IMR-90 (cell line): ENCODE measurements at regions not wholly inside any gene's neighbourhood (a gene's known extent, or its start where the extent isn't known, plus 50 kb on each side); places are given as distances from the start of the nearest gene placed in this dataset.

Experiments used
- ATAC-seq: fragments of 200-7000 bp; cut with Tn5 transposase; 2 replicates; pipeline ENCODE4 v1.9.1; 2020; ENCODE audit warnings: low read depth, mild to moderate bottlenecking, moderate library complexity
- BruUV-seq: library from RNA; stranded (reverse); fragments of 400-500 nt; replicated peaks from 2 replicates; lab custom pipeline; 2021; lab: Mats Ljungman, UMichigan
- CTCF ChIA-PET: fragments of 300-600 bp; formaldehyde crosslinking; extraction: SDS; loops from one replicate; lab custom pipeline; 2021; ENCODE audit warnings: antibody characterized with exemption; lab: Yijun Ruan, JAX
- POLR2A ChIA-PET: fragments of 300-600 bp; sonication (Branson Sonifier 250); formaldehyde crosslinking; loops from one replicate; lab custom pipeline; 2022; ENCODE audit warnings: antibody characterized with exemption; ENCODE audit not compliant: unreplicated experiment; lab: Charles Lee
- DNase-seq: peaks from one replicate; pipeline ENCODE4 v3.0.0; 2013
- H2AFZ ChIP-seq: replicated peaks from 2 replicates; pipeline ENCODE3; 2013; ENCODE audit warnings: low read length, mild to moderate bottlenecking; ENCODE audit not compliant: poor library complexity
- H2AK5ac ChIP-seq: 2 replicates; pipeline ENCODE4 v1.6.1; 2013; ENCODE audit warnings: low read depth, low read length, inconsistent platforms
- H2AK9ac ChIP-seq: replicated peaks from 2 replicates; pipeline ENCODE3; 2013; ENCODE audit warnings: mild to moderate bottlenecking, low read depth, low read length, moderate library complexity; ENCODE audit not compliant: poor library complexity
- H2BK120ac ChIP-seq: 2 replicates; pipeline ENCODE4 v1.6.1; 2013; ENCODE audit warnings: low read depth, low read length, inconsistent platforms
- H2BK15ac ChIP-seq: 3 replicates; pipeline ENCODE4 v1.6.1; 2013; ENCODE audit warnings: low read depth, low read length, inconsistent platforms
- H2BK20ac ChIP-seq: 2 replicates; pipeline ENCODE4 v1.6.1; 2013; ENCODE audit warnings: low read depth, mild to moderate bottlenecking, inconsistent platforms, low read length, moderate library complexity
- H2BK5ac ChIP-seq: 2 replicates; pipeline ENCODE4 v1.6.1; 2013; ENCODE audit warnings: mild to moderate bottlenecking, low read depth, low read length, inconsistent platforms; ENCODE audit not compliant: poor library complexity, severe bottlenecking
- H3K14ac ChIP-seq: replicated peaks from 2 replicates; pipeline ENCODE4 v1.6.1; 2013; ENCODE audit warnings: low read depth, low read length, inconsistent platforms
- H3K18ac ChIP-seq: 2 replicates; pipeline ENCODE4 v1.6.1; 2013; ENCODE audit warnings: low read depth, low read length, control low read depth
- H3K23ac ChIP-seq: 2 replicates; pipeline ENCODE4 v1.6.1; 2013; ENCODE audit warnings: low read depth, low read length, inconsistent platforms
- H3K27ac ChIP-seq: 2 replicates; pipeline ENCODE4 v1.5.1; 2013; ENCODE audit warnings: mild to moderate bottlenecking, control low read depth, low read length; ENCODE audit not compliant: insufficient read depth
- H3K27me3 ChIP-seq: 2 replicates; pipeline ENCODE4 v1.6.1; 2013; ENCODE audit warnings: low read length; ENCODE audit not compliant: control insufficient read depth, insufficient read depth
- H3K36me3 ChIP-seq: 2 replicates; pipeline ENCODE4 v1.6.1; 2013; ENCODE audit warnings: low read length, mixed read lengths; ENCODE audit not compliant: control insufficient read depth, insufficient read depth
- H3K4ac ChIP-seq: 2 replicates; pipeline ENCODE4 v1.6.1; 2013; ENCODE audit warnings: low read depth, low read length, inconsistent platforms
- H3K4me1 ChIP-seq: 2 replicates; pipeline ENCODE4 v1.6.1; 2013; ENCODE audit warnings: low read length, mixed read lengths; ENCODE audit not compliant: control insufficient read depth, insufficient read depth
- H3K4me2 ChIP-seq: 2 replicates; pipeline ENCODE4 v1.6.1; 2013; ENCODE audit warnings: low read depth, mild to moderate bottlenecking, control low read depth, low read length, moderate library complexity
- H3K4me3 ChIP-seq: 2 replicates; pipeline ENCODE4 v1.5.1; 2013; ENCODE audit warnings: low read depth, mild to moderate bottlenecking, control low read depth, low read length, moderate library complexity; ENCODE audit not compliant: insufficient read depth
- H3K56ac ChIP-seq: 2 replicates; pipeline ENCODE4 v1.6.1; 2013; ENCODE audit warnings: low read length, inconsistent platforms; ENCODE audit not compliant: insufficient read depth; ENCODE audit errors: extremely low read depth
- H3K79me1 ChIP-seq, 2 experiments: 2 replicates each; pipeline ENCODE4 v1.6.1; 2013; ENCODE audit warnings: low read length in 2 of 2, inconsistent platforms in 1 of 2, low read depth in 1 of 2
- H3K9ac ChIP-seq: 2 replicates; pipeline ENCODE4 v1.6.1; 2013; ENCODE audit warnings: low read depth, low read length, control low read depth
- H3K9me1 ChIP-seq: 2 replicates; pipeline ENCODE4 v1.6.1; 2013; ENCODE audit warnings: low read length, inconsistent platforms; ENCODE audit not compliant: insufficient read depth
- H3K9me3 ChIP-seq: 2 replicates; pipeline ENCODE4 v1.6.1; 2013; ENCODE audit warnings: low read length; ENCODE audit not compliant: control insufficient read depth, insufficient read depth
- H4K20me1 ChIP-seq: 2 replicates; pipeline ENCODE4 v1.6.1; 2013; ENCODE audit warnings: low read length, inconsistent platforms; ENCODE audit not compliant: insufficient read depth
- H4K5ac ChIP-seq: 2 replicates; pipeline ENCODE4 v1.6.1; 2013; ENCODE audit warnings: mild to moderate bottlenecking, low read depth, low read length, control low read depth
- H4K8ac ChIP-seq, 2 experiments: 2 replicates each; pipeline ENCODE4 v1.6.1; 2013; ENCODE audit warnings: low read depth in 2 of 2, low read length in 2 of 2, control low read depth in 1 of 2, inconsistent platforms in 1 of 2
- H4K91ac ChIP-seq: 2 replicates; pipeline ENCODE4 v1.6.1; 2013; ENCODE audit warnings: low read depth, low read length, inconsistent platforms; ENCODE audit not compliant: insufficient read depth
- BHLHE40 ChIP-seq: fragments of 150-350 bp; IDR thresholded peaks from 2 replicates; pipeline ENCODE4 v1.6.1; 2016; ENCODE audit warnings: mild to moderate bottlenecking, low read depth, low read length
- CTCF ChIP-seq: conservative IDR thresholded peaks from 2 replicates; pipeline ENCODE4 v1.5.1; 2012; ENCODE audit warnings: mild to moderate bottlenecking, low read depth, low read length, improper control_type of control experiment
- FOS ChIP-seq: fragments of 150-350 bp; IDR thresholded peaks from 2 replicates; pipeline ENCODE4 v1.6.1; 2016; ENCODE audit warnings: low read depth, low read length
- WGBS, 2 experiments: methylation state at CpG; one replicate each; pipeline versions ENCODE4 v1.1.5 to v1.1.7; 2013; ENCODE audit warnings: missing lambda C conversion rate in 2 of 2; ENCODE audit not compliant: insufficient read length in 1 of 2; ENCODE audit errors: extremely low coverage in 2 of 2; 5-methylcytosine and 5-hydroxymethylcytosine counted together
- dilution Hi-C: fragments of 300-500 bp; cut with HindIII; formaldehyde crosslinking; loops from one replicate; pipeline ENCODE4 v1.14.3; 2018; ENCODE audit warnings: low sequenced_read_pairs; ENCODE audit not compliant: unreplicated experiment
- in situ Hi-C: fragments of 300-500 bp; cut with MboI; formaldehyde crosslinking; loops from 3 replicates; pipeline ENCODE4 v1.14.3; 2019; ENCODE audit warnings: low sequenced_read_pairs, inconsistent platforms, mixed read lengths
- intact Hi-C: fragments of 100-400 bp; cut with micrococcal nuclease; formaldehyde crosslinking; loops from 2 replicates; pipeline ENCODE4 v1.10.0; 2022

GRCh38 chr6:149212206-149212605 lies 105.3 kb upstream of the TAB2 start:
- H2AFZ ChIP-seq = no peak overlapping the region
- no peaks in the 10 kb centered on the region for H3K27me3 ChIP-seq
- H4K5ac ChIP-seq = no peak overlapping the region
- H2BK15ac ChIP-seq = no peak overlapping the region; the same call in 2 of the 3 replicates
- POLR2A ChIA-PET = no interaction called here
- H3K4me3 ChIP-seq = no peak overlapping the region
- 0 out of 2 replicates have a peak overlapping the region, but pooled peaks have one; percentile 25 for H3K23ac ChIP-seq
- H3K9ac ChIP-seq = no peak overlapping the region
- H4K8ac ChIP-seq = no peak overlapping the region
- H3K4ac ChIP-seq = 0 out of 2 replicates have a peak overlapping the region, but pooled peaks have one; percentile 10
- no peak overlapping the region for H3K18ac ChIP-seq
- DNase-seq (peak; percentile 42), ATAC-seq (0 out of 2 replicates have a peak, but pooled peaks have one; percentile 25)
- in situ Hi-C loops (no loop called here), intact Hi-C loops (loop anchor here (10.0 kb wide), 1 partner anchor 177 kb away; no protein-coding TSS in a partner anchor), dilution Hi-C loops (no loop called here)
- H2BK20ac ChIP-seq = no peak overlapping the region
- no peaks in the 10 kb centered on the region for H3K79me1 ChIP-seq
- CTCF ChIA-PET = no interaction called here
- TF ChIP-seq BHLHE40 (no peak), FOS (no peak), CTCF (no peak)
- H3K14ac ChIP-seq = no peak overlapping the region
- H2BK120ac ChIP-seq = peak overlapping the region; percentile 17; the same call in 1 of the 2 replicates
- H3K27ac ChIP-seq = no peak overlapping the region
- H3K36me3 ChIP-seq = no peaks in the 10 kb centered on the region
- peaks cover 23% of the 10 kb centered on the region for H3K4me1 ChIP-seq
- peaks cover 15% of the 10 kb centered on the region for H3K9me1 ChIP-seq
- peak overlapping the region; percentile 29; the same call in 1 of the 2 replicates for H3K4me2 ChIP-seq
- no peak overlapping the region for H3K56ac ChIP-seq
- BruUV-seq = no TSS peak
- H2AK9ac ChIP-seq = no peak overlapping the region
- no peaks in the 10 kb centered on the region for H3K9me3 ChIP-seq
- H4K91ac ChIP-seq = no peak overlapping the region
- H2BK5ac ChIP-seq = no peak overlapping the region
- no peaks in the 10 kb centered on the region for H4K20me1 ChIP-seq
- no peak overlapping the region for H2AK5ac ChIP-seq
- WGBS, 2 experiments = no CpG with 5 or more reads among the region's 6 CpGs
